Anterior cingulate cortex (tissue), 58 donors: ENCODE measurements at regions not wholly inside any gene's neighbourhood (a gene's known extent, or its start where the extent isn't known, plus 50 kb on each side); places are given as distances from the start of the nearest gene placed in this dataset.
A peak's percentile ranks its signal among the peaks of the same experiment; 100 is the strongest.

Experiments used
- DNase-seq, 58 donors: peaks; one replicate each; lab custom pipeline; 2025; lab: John Stamatoyannopoulos, UW

DNA sequence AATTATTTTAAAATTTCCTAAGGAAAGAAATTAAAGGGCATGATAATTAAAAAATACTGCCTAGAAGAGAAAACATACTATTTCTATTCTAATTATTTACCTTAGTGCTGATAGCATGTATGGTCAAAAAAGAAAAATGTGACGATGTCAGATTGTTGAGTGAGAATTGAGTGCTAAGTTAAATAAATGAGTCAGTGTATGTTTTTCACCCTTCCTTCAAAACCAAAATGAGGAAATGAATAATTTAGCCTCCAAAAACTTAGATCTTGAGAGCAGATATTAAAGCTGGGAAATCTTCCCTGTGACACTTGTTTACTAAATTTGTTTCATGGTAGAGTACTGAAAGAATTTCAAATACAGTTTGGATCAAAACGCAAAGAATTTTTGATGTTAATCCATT is 58.6 kb upstream of the NYAP2 start:
- DNase-seq: no peak

DNA sequence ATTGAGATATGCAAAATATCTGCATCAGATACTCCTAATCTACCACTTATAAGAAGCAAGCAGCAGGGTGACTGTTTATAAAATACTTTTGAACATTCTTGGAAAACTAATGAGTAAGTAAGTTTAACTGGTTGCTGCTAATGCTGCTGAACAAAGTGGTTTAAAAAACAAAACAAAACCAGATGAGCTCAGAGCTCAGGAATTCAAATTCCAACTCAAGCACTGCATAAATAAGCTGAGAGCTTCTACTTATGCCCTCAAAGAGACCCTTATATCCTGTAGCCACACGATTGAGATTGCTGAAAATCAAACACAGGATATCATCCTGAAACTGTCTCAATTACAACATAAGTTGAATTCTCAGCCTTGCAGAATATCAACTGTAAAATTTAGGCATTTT is 62.3 kb upstream of the NYAP2 start:
- no peak for DNase-seq

DNA sequence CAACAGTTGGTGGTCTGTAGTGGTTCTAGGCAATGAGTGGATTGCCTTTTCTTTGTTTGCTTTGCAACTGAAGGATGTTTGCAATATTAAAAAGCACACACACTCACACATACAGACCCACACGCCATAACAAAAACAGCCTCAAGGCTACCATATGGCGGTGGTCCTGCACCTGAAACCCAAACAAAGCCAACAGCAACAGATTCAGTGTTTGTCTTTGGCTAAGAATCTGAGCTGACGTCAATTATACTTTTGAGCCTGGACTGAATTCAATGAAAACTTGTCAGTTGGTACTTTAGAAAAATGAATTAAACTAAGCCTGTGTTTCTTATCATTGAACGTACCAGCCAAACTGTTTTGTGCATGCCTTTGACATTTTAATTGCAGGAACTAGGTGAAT is 65.0 kb upstream of the NYAP2 start:
- no peak for DNase-seq

DNA sequence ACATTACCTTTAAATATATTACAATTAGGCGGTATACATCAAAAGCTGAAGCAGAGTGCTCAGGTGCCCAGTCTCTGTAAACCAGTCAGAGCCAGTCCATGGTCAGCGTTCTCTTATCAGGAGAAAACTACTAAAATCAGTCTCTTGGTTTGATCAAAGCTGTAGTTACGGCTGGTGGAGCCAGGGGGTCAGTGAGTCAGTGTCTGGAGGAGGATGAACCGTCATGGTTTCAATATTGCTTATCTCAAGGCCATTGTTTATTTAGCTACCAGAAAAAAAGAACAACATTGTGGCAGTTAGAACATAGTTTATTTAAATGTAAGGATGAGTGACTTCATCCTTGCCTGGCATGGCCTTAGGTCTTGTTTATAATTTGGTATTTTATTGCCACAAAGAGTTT is 71.3 kb upstream of the NYAP2 start:
- no peak for DNase-seq

DNA sequence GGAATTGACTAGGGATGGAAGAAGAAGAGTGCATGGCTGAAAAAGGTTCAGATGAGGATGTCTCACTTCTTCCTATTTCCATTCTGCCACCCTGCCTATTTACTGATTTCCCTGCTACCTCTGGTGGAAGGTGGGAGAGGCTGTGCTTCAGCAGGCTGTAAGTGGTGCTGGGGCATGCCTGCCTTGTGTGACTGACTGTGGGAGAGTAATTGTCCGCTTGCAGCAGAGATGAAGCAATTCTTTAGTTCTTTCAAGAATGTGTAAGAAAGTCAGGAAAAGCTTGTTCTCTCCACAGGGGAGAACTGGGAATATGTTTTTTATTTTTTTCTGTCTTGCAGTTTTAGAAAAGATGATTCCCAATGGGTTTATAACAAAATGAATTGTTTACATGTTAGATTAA is 72.5 kb upstream of the NYAP2 start:
- DNase-seq: no peak

DNA sequence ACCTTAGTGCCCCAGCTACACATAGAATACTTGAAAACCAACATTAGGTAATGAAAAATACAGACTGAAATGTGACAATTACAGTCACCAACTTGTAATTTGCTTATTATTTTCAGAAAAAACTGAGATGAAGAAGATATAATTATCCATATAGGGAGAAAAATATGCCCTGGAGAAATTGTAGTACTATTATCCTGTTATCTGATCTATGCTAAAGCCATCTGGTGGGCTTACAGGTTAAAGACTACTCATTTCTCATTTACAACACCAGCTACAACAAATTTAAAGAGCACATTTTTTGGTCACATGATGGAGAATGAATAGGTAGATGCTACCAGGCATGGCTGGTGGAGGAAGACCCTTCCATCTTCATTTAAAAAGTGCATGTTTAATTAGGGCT is 79.6 kb upstream of the NYAP2 start:
- DNase-seq: no peak

DNA sequence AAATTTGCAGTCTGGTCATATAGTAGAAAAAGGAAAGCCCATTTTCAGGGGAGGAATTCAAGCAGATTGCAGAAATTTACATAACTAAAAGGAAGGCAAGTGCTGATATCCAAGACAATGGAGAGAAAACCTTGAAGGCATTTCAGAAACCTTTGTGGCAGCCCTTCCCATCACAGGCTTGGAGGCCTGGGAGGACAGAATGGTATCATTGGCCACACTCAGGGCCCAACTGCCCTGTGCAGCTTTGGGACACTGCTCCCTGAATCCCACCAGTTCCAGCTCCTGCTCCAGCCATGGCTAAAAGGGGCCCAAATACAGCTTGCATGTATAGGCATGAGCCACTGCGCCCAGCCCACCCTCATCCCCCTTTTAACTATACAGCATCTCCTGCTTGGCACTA is 81.1 kb upstream of the NYAP2 start:
- no peak for DNase-seq

DNA sequence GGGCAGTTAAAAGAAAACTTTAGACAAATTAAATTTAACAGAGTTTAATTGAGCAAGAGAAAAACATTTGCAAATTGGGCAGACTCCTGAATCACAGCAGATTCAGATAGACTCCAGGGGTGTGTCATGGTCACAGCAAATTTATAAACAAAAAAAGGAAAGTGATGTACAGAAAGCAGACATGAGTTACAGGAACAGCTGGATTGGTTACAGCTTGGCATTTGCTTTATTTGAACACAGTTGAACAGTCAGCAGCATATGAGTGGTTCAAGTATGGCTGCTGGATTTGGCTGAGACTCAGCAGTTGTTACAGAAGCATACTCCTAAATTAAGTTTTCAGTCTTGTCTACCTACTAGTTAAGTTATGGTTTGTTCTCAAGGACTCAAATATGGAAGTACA is 82.3 kb upstream of the NYAP2 start:
- DNase-seq: no peak

DNA sequence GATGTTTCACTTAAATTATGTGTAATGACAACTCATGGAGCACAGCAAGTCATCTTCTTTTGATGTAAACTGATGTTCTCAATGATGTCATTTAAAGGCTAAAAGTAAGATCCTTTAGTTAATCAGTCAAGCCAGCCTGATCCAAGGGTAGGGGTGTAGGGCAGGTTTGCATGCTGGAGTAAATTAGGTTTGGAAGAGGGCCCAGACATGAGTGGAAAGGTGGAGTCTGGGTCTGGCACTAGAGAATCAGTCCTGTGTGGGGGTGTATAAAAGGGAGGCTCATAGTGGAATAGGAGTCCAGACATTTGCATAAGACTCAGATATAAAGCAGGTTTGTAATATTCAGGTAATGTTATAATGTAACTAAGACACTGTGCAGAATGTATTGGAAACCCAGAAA is 88.8 kb upstream of the NYAP2 start:
- DNase-seq: no peak

DNA sequence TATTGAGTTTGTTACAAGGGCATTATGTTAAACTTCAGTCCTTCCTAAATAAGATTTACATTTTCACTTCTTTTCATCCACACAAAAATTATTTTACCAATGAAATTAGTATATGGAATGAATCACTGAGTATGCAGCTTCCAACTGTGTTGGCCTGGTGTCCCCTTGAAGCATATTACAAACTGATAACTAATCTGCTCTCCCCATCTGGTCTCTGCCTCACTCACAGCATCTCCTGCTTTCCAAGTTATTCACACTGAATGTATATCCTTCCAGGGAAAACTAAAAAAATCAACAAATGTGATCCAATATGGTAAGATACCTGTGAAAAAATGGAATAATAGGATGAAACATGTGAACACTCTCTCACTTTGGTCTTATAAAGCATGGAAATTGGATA is 90.0 kb upstream of the NYAP2 start:
- no peak for DNase-seq

DNA sequence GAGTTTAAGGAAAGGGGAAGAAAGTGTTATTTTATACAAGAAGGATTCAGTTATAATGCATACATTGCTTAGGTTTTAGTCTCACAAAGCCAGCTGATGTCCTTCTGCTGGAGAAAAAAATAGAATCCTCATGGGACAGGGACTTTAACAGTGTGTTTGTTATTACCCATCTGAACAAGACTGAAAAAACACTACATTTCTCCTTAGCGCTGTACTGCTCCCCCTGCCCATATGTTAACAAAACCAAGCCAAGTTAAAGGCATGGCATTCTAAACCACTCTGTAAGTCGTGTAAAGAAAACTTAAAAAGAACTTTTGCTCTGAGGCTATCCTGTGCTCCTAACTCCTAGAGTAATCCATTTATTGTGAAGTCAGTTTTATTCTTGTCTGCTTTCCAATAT is 102.6 kb upstream of the NYAP2 start:
- DNase-seq: no peak

DNA sequence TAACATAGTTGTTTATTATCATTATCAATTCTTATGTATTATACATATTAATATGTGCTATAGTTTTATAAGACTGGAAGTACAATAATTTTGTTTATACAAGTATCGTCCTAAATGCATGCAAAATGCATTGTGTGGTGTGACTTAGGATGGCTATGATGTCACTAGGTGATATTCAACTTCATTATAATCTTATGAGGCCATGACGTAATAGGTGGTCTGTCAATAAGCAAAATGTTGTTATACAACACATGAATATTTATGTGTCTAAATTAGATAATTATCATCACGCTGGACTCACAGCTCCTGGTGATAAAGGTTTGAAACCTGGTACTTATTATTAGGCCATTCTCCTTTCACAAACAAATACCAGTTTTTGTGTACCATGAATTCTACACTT is 104.4 kb upstream of the NYAP2 start:
- DNase-seq: no peak

DNA sequence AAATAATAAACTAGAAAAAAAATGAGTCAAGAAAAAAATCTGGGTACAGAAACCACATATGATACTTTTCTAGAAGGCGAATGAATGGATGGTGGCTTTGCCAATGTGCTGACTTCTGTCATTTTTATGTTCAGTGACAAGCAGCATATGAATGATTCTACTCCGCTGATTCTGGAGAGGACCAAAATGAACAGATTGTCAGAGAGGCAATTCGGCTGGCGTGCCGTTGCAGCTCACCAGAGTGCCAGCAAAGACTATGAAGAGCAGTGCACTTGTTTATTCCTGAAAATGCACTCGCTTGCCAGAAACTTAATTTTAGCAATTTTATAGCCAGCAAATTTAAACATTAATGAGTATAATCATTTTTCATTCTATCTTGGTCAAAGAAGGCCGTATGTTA is 105.9 kb upstream of the NYAP2 start:
- peak in 6 of 58 donors; percentile 2 to 36 (median 13) for DNase-seq

DNA sequence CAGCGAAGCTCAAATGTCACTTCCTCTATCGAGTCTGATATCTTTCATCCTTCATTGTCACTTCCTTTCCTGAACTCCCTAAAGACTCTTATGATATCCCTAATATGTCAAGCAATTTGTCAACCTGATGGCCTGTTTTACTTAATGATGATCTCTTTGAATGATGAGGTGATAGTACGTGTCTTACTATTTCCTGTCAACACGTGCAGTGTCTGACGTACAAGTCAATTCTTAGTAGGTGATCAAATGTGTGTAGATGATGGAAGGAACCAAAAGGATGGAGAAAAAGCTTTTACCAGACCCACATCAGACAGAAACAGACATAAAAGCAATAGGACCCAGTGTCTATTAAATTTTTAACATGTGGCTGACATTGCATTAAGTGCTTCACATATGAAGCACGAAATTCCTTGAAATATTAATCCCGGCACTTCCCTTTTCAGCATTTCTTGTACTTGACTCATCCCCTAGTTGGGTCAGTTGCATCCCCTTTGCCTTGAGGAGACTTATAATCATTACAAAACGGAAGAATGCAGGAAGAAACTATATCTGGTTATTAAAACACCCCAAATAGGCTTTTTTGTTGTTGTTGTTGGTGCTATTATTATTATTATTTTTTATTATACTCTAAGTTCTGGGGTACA is 108.6 kb upstream of the NYAP2 start:
- DNase-seq: no peak

DNA sequence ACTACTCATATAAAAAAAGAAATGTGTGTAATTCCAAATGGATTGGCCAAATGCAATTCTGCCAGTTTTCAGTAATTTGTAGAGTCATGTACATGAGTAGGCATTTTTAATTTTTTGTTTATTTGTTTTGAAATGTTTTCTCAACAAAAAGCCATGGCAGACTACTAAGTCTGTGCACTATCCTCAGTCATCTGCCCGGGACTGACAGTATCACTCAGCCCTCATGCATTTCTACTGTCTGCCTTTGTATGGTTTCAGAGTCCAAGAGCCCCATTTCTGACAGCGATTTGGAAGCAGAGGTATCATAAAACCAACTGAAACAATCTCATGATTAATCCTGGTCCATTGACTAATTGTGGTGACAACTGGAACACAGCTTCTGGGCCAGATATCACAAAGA is 109.9 kb upstream of the NYAP2 start:
- no peak for DNase-seq

DNA sequence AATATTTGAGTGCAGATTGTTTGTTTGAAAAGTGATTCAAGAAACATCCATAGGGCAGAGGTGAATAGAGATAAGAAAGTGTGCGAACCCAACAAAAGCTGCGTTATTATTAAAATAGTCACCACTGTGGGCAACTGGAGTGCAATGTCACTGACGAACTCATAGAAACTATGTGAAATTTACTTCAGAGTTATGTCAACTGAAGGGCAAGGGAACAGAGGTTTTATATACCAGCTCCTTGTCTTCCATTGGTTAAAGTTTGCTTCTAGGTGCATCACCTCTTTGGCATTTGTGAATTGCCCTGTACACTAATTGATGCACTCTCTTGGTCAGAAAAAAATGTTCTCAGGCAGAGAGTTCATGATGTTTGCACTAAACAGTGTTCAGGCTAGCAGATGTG is 110.5 kb upstream of the NYAP2 start:
- DNase-seq: no peak

DNA sequence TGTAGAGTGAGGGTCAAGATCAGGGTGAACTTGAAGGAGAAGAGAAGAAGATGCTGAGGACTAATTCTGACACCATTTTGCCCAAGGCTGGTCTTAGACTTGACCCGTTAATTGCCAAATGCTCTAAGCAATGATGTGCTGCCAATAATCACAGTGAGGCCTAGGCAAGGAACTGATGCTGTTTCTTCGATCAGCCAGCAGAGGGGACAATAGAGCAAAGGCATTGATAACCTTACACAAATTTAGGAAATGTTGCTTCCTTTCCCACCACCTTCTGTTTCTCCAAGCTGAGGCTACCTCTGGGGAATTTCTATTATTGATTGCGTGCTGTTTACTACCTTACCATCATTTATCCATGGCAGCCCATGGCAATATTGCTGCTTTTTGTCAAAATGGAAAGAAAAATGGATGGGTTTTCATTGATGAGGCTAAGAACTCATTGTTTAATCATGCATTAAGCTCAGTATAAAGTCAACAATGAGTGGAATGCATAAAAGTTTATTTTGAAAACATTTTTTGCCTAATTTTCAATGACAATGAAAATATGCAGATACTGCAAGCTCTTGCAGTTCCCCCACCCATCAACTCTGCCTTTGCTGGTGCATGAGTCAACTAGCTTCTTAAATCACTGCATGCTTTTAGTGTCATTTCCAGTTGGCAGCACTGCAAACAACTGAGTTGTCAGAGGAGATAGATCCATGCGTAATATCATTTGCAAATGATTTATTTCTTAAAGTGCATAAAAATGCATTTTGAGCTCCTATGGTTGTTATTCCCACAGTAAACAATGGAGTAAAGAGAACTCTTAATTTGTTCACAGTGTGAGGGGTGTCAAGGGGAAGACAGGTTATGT is 116.4 kb upstream of the NYAP2 start:
- DNase-seq: peak in 3 of 58 donors; percentile 5 to 7 (median 5)

DNA sequence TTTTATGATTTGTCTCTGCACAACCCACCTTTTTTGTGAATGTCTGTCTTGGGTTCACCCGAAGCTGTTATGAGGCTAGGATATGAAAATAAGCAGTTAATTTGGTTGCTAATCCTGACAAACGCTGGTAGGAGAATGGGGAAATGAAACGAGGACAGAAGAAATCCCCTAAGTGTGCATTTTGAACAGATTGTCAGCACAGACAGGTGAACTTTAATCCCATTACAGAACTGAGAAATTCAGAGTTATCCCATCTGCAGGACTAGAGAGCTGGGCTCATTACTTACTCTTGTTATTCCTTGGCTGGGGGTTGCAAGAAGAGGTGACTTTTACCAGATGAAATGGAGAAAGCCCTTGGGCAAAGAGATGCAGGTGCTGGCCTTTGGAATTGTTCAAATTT is 123.3 kb upstream of the NYAP2 start:
- no peak for DNase-seq

DNA sequence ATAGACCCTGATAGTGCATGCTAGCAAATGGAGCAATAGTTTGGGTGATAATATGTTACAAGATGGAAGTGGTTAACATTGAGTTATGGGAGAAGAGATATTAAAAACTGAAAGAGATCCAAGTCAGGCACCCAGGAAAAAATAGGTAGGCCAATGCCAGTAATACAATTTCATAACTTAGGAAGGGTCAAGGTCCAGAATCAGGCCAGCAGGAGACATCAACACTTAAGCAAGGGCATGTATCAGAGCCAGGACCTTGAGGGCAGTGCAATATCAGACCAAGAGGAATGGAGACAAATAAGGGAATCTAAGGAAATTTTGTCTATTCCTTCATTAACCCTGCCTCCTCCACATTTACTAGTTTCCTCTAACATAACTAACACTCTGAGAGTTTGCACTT is 124.1 kb upstream of the NYAP2 start:
- DNase-seq: no peak

DNA sequence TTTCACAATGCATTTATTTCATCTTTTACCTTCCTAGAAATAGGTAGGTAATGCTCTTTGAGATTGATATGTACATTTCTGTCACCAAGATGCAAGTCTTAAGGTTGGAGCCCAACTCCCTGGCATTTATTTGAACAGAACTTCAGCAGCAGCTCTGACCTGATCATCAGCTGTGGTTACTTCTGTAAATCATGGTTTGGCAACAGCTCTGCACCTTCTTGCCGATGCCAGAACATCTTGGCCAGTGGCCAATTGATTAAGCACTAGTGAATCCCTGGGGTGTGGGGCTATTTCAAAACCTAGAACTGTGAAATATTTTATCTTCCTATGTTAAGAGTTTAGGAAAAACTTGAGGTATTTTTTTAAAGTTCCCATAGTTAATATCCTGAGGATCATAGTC is 124.8 kb upstream of the NYAP2 start:
- no peak for DNase-seq

DNA sequence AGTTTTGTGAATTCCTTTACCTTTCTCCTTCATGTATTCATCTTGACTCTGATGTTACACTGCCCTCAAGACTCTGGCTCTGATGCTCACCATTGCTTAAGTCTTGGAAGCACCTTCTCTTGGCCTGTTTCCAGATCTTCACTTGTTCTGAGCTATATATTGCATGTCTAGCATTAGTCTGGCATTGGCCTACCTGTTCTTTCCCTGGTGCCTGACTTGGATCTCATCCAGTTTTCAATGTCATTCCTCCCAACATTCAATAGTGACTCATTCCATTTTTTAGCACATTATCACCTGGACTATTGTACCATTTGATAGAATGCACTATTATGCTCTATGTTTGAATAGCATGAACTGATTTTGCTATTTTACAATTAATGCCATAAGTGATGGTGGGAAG is 127.3 kb upstream of the NYAP2 start:
- DNase-seq: no peak

DNA sequence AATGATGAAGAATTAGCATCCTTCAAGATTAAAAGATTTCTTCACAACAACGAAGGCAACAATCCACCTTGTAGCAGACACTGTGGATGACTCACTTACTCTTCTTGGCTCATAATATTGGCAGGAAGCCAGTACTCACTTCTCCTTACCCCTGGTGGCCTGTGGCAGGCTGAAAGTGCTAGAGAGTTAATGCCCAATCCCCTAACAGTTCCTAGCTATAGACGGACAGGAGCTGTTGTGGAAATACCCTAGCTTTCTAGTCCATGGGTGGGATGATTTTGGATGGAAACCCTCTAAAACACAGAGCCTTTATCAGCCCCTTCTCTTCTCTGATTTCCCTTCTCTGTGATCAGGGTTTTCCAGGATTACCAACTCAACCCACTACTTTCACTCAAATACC is 128.6 kb upstream of the NYAP2 start:
- peak in 5 of 58 donors; percentile 1 to 19 (median 2) for DNase-seq
